HCT116 (cell line): ENCODE measurements at regions not wholly inside any gene's neighbourhood (a gene's known extent, or its start where the extent isn't known, plus 50 kb on each side); places are given as distances from the start of the nearest gene placed in this dataset.

Experiments
- ATAC-seq: fragments of 200-7000 bp; cut with Tn5 transposase; 2 replicates; pipeline ENCODE4 v1.9.1; 2020; ENCODE audit warnings: mild to moderate bottlenecking, moderate library complexity
- BruUV-seq: library from RNA; stranded (reverse); fragments of 400-500 nt; replicated peaks from 2 replicates; lab custom pipeline; 2021; lab: Mats Ljungman, UMichigan
- CTCF ChIA-PET: fragments of 300-600 bp; sonication (Branson Sonifier 250); formaldehyde crosslinking; loops from one replicate; lab custom pipeline; 2021; ENCODE audit warnings: antibody characterized with exemption; lab: Charles Lee
- POLR2A ChIA-PET: fragments of 300-600, 350-600 bp; sonication (Branson Sonifier 250); formaldehyde crosslinking; loops from one replicate; lab custom pipeline; 2021; ENCODE audit warnings: antibody characterized with exemption; lab: Charles Lee
- RAD21 ChIA-PET, 2 experiments: fragments of 300-600 bp; sonication (Branson Sonifier 250); formaldehyde crosslinking; loops; one replicate each; lab custom pipeline; 2023; ENCODE audit warnings: low total read pairs in 2 of 2; ENCODE audit not compliant: uncharacterized antibody in 2 of 2, unreplicated experiment in 2 of 2, low non-redundant PET in 1 of 2; lab: Charles Lee
- DNase-seq: peaks from one replicate; pipeline ENCODE4 v3.0.0-alpha.2; 2010; ENCODE audit warnings: low read depth, low spot score
- H2AFZ ChIP-seq: fragments of 200-600 bp; shearing (Covaris generic), sonication (generic); 2 replicates; pipeline ENCODE4 v1.6.1; 2017; ENCODE audit warnings: low read depth, mixed run types, mixed read lengths, antibody characterized with exemption, low read length; ENCODE audit not compliant: poor library complexity, severe bottlenecking
- H3K27ac ChIP-seq: 2 replicates; pipeline ENCODE4 v1.5.1; 2012; ENCODE audit warnings: low read depth, low read length
- H3K27me3 ChIP-seq: fragments of 200-600 bp; sonication (generic); 2 replicates; pipeline ENCODE4 v1.6.1; 2016; ENCODE audit warnings: mixed run types, low read length, mixed read lengths; ENCODE audit not compliant: insufficient read depth
- H3K36me3 ChIP-seq, 2 experiments: fragments of 200-500 bp in 1 of 2; fragments of 200-600 bp in 1 of 2; sonication (Bioruptor generic) in 1 of 2; sonication (generic) in 1 of 2; 2 replicates each; pipeline versions ENCODE4 v1.5.1 to v1.6.1; 2014 to 2016; ENCODE audit warnings: low read length in 2 of 2, inconsistent platforms in 1 of 2, mixed read lengths in 1 of 2, mixed run types in 1 of 2; ENCODE audit not compliant: insufficient read depth in 2 of 2, control insufficient read depth in 1 of 2
- H3K4me1 ChIP-seq, 2 experiments: fragments of 200-600 bp in 1 of 2; sonication (generic) in 1 of 2; 2 replicates each; pipeline versions ENCODE4 v1.5.1 to v1.6.1; 2012 to 2017; ENCODE audit warnings: low read length in 2 of 2, inconsistent platforms in 1 of 2, mild to moderate bottlenecking in 1 of 2, mixed read lengths in 1 of 2, mixed run types in 1 of 2, moderate library complexity in 1 of 2; ENCODE audit not compliant: insufficient read depth in 2 of 2, control insufficient read depth in 1 of 2
- H3K4me2 ChIP-seq: fragments of 200-600 bp; sonication (generic); 2 replicates; pipeline ENCODE4 v1.6.1; 2017; ENCODE audit warnings: mixed run types, low read length, mixed read lengths
- H3K4me3 ChIP-seq, 2 experiments: fragments of 200-600 bp in 1 of 2; sonication (generic) in 1 of 2; replicated peaks in 1 of 2; 2 replicates each; pipeline ENCODE4 v1.5.1; 2011 to 2016; ENCODE audit warnings: low read length in 2 of 2, control low read depth in 1 of 2, low read depth in 1 of 2, mild to moderate bottlenecking in 1 of 2, mixed read lengths in 1 of 2, mixed run types in 1 of 2
- H3K79me2 ChIP-seq: fragments of 200-600 bp; sonication (generic); 2 replicates; pipeline ENCODE4 v1.6.1; 2017; ENCODE audit warnings: mild to moderate bottlenecking, mixed run types, low read length, moderate library complexity, mixed read lengths; ENCODE audit not compliant: insufficient read depth
- H3K9ac ChIP-seq: fragments of 200-600 bp; sonication (generic); 2 replicates; pipeline ENCODE4 v1.6.1; 2016; ENCODE audit warnings: low read length, mixed read lengths
- H3K9me2 ChIP-seq: fragments of 200-600 bp; sonication (generic), shearing (Covaris generic); 2 replicates; pipeline ENCODE4 v1.6.1; 2017; ENCODE audit warnings: mixed run types, mild to moderate bottlenecking, moderate library complexity; ENCODE audit not compliant: insufficient read depth
- H3K9me3 ChIP-seq, 2 experiments: fragments of 200-500 bp in 1 of 2; fragments of 200-600 bp in 1 of 2; sonication (Bioruptor generic) in 1 of 2; sonication (generic) in 1 of 2; 2 replicates each; pipeline ENCODE4 v1.6.1; 2014 to 2017; ENCODE audit warnings: low read length in 2 of 2, mixed read lengths in 2 of 2, inconsistent platforms in 1 of 2, low read depth in 1 of 2, mild to moderate bottlenecking in 1 of 2, mixed run types in 1 of 2, moderate library complexity in 1 of 2; ENCODE audit not compliant: control insufficient read depth in 1 of 2, insufficient read depth in 1 of 2
- H4K20me1 ChIP-seq: fragments of 200-600 bp; sonication (generic), shearing (Covaris generic); 2 replicates; pipeline ENCODE4 v1.6.1; 2017; ENCODE audit warnings: mixed run types, mild to moderate bottlenecking, moderate library complexity; ENCODE audit not compliant: insufficient read depth
- CEBPB ChIP-seq: IDR thresholded peaks from 2 replicates; pipeline ENCODE4 v1.6.1; 2012; ENCODE audit warnings: low read depth
- EGR1 ChIP-seq: IDR thresholded peaks from 2 replicates; pipeline ENCODE4 v1.6.1; 2012; ENCODE audit warnings: low read depth
- ELF1 ChIP-seq: IDR thresholded peaks from 2 replicates; pipeline ENCODE4 v1.6.1; 2012; ENCODE audit warnings: low read depth, borderline replicate concordance
- EZH2 ChIP-seq: fragments of 200-600 bp; sonication (generic); IDR thresholded peaks from 2 replicates; pipeline ENCODE4 v1.6.1; 2017; ENCODE audit warnings: antibody characterized with exemption, mixed run types
- EZH2phosphoT487 ChIP-seq: fragments of 200-600 bp; IDR thresholded peaks from 2 replicates; pipeline ENCODE4 v1.6.1; 2018; ENCODE audit warnings: antibody characterized with exemption, borderline replicate concordance
- FOSL1 ChIP-seq: IDR thresholded peaks from 2 replicates; pipeline ENCODE4 v1.6.1; 2012; ENCODE audit warnings: low read depth
- POLR2A ChIP-seq: IDR thresholded peaks from 2 replicates; pipeline ENCODE4 v1.7.0; 2011; ENCODE audit warnings: borderline replicate concordance; ENCODE audit not compliant: insufficient read depth, insufficient read length; ENCODE audit errors: extremely low read depth
- RAD21 ChIP-seq: IDR thresholded peaks from 2 replicates; pipeline ENCODE4 v1.6.1; 2012; ENCODE audit warnings: low read depth, mild to moderate bottlenecking
- SIN3A ChIP-seq: IDR thresholded peaks from 2 replicates; pipeline ENCODE4 v1.6.1; 2012; ENCODE audit warnings: low read depth
- SP1 ChIP-seq: IDR thresholded peaks from 2 replicates; pipeline ENCODE4 v1.6.1; 2012; ENCODE audit warnings: low read depth
- SRF ChIP-seq: IDR thresholded peaks from 2 replicates; pipeline ENCODE4 v1.6.1; 2012; ENCODE audit warnings: low read depth
- TCF7L2 ChIP-seq: IDR thresholded peaks from 2 replicates; pipeline ENCODE4 v1.7.0; 2011; ENCODE audit warnings: borderline replicate concordance, inconsistent platforms; ENCODE audit not compliant: insufficient read depth, insufficient read length; ENCODE audit errors: extremely low read depth
- ZFX ChIP-seq: fragments of 450-650 bp; IDR thresholded peaks from 2 replicates; pipeline ENCODE4 v1.6.1; 2017
- ZNF274 ChIP-seq: fragments of 200-500 bp; sonication (Bioruptor generic); IDR thresholded peaks from 2 replicates; pipeline ENCODE4 v1.6.1; 2014; ENCODE audit warnings: mild to moderate bottlenecking, low read depth, low read length, inconsistent platforms
- intact Hi-C: fragments of 100-400 bp; cut with micrococcal nuclease; formaldehyde crosslinking; loops from 2 replicates; pipeline ENCODE4 v1.10.0; 2022
- TF ChIP-seq, protein P1 (sequence below), 3 experiments: fragments of 200-600 bp in 1 of 3; sonication (generic) in 1 of 3; IDR thresholded peaks in 2 of 3; conservative IDR thresholded peaks in 1 of 3; 2 replicates each; pipeline ENCODE4 v1.5.1; 2012 to 2017; ENCODE audit warnings: low read depth in 2 of 3, low read length in 2 of 3, antibody characterized with exemption in 1 of 3, borderline replicate concordance in 1 of 3, control low read depth in 1 of 3, mild to moderate bottlenecking in 1 of 3, mixed read lengths in 1 of 3, mixed run types in 1 of 3, moderate library complexity in 1 of 3; ENCODE audit not compliant: insufficient read depth in 1 of 3
- TF ChIP-seq, protein P2 (sequence below): IDR thresholded peaks from 2 replicates; pipeline ENCODE4 v1.6.1; 2012
- TF ChIP-seq, protein P3 (sequence below): IDR thresholded peaks from 2 replicates; pipeline ENCODE4 v1.6.1; 2011; ENCODE audit warnings: mild to moderate bottlenecking, low read length, moderate library complexity; ENCODE audit not compliant: insufficient replicate concordance; ENCODE audit errors: extremely low read depth
- TF ChIP-seq, protein P4 (sequence below): IDR thresholded peaks from 2 replicates; pipeline ENCODE4 v1.6.1; 2012; ENCODE audit warnings: low read depth
- TF ChIP-seq, protein P5 (sequence below): IDR thresholded peaks from 2 replicates; pipeline ENCODE4 v1.6.1; 2012

DNA sequence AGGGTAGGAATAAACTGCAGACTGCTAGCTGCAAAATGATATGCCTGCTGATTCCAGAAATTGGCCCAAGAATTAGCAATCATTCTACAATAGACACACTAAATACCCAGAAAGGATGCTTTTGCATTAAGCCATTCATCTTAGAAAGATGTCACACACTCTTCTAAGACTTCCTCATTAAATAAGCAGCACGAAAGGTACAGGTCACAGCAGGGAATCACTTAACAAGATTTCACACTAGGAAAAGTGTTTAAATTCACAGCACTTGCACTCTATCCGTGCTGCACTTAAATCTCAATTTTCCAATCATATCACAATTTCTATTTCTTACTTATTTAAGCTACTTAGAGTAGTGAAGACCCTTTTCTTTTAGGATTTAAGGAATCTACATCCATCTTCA is 372.8 kb upstream of the CBLB start:
- TF ChIP-seq, protein P1, sequence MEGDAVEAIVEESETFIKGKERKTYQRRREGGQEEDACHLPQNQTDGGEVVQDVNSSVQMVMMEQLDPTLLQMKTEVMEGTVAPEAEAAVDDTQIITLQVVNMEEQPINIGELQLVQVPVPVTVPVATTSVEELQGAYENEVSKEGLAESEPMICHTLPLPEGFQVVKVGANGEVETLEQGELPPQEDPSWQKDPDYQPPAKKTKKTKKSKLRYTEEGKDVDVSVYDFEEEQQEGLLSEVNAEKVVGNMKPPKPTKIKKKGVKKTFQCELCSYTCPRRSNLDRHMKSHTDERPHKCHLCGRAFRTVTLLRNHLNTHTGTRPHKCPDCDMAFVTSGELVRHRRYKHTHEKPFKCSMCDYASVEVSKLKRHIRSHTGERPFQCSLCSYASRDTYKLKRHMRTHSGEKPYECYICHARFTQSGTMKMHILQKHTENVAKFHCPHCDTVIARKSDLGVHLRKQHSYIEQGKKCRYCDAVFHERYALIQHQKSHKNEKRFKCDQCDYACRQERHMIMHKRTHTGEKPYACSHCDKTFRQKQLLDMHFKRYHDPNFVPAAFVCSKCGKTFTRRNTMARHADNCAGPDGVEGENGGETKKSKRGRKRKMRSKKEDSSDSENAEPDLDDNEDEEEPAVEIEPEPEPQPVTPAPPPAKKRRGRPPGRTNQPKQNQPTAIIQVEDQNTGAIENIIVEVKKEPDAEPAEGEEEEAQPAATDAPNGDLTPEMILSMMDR (IDR thresholded peaks at IDR 0.05 in 2 of 3, conservative IDR thresholded peaks at IDR 0.05 in 1 of 3; ENCODE audit: borderline replicate concordance in 1 of 3, insufficient read depth in 1 of 3, low read depth in 2 of 3, low read length in 2 of 3), result no peak
- TF ChIP-seq SIN3A (no peak), ELF1 (no peak), POLR2A (no peak), EZH2 (no peak), SRF (no peak), RAD21 (no peak), TCF7L2 (no peak), EZH2phosphoT487 (no peak), SP1 (no peak), FOSL1 (no peak), ZFX (no peak), ZNF274 (no peak), EGR1 (no peak), CEBPB (no peak)
- TF ChIP-seq, protein P2, sequence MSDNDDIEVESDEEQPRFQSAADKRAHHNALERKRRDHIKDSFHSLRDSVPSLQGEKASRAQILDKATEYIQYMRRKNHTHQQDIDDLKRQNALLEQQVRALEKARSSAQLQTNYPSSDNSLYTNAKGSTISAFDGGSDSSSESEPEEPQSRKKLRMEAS, result no peak
- TF ChIP-seq, protein P3, sequence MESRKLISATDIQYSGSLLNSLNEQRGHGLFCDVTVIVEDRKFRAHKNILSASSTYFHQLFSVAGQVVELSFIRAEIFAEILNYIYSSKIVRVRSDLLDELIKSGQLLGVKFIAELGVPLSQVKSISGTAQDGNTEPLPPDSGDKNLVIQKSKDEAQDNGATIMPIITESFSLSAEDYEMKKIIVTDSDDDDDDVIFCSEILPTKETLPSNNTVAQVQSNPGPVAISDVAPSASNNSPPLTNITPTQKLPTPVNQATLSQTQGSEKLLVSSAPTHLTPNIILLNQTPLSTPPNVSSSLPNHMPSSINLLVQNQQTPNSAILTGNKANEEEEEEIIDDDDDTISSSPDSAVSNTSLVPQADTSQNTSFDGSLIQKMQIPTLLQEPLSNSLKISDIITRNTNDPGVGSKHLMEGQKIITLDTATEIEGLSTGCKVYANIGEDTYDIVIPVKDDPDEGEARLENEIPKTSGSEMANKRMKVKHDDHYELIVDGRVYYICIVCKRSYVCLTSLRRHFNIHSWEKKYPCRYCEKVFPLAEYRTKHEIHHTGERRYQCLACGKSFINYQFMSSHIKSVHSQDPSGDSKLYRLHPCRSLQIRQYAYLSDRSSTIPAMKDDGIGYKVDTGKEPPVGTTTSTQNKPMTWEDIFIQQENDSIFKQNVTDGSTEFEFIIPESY, result no peak
- TF ChIP-seq, protein P4, sequence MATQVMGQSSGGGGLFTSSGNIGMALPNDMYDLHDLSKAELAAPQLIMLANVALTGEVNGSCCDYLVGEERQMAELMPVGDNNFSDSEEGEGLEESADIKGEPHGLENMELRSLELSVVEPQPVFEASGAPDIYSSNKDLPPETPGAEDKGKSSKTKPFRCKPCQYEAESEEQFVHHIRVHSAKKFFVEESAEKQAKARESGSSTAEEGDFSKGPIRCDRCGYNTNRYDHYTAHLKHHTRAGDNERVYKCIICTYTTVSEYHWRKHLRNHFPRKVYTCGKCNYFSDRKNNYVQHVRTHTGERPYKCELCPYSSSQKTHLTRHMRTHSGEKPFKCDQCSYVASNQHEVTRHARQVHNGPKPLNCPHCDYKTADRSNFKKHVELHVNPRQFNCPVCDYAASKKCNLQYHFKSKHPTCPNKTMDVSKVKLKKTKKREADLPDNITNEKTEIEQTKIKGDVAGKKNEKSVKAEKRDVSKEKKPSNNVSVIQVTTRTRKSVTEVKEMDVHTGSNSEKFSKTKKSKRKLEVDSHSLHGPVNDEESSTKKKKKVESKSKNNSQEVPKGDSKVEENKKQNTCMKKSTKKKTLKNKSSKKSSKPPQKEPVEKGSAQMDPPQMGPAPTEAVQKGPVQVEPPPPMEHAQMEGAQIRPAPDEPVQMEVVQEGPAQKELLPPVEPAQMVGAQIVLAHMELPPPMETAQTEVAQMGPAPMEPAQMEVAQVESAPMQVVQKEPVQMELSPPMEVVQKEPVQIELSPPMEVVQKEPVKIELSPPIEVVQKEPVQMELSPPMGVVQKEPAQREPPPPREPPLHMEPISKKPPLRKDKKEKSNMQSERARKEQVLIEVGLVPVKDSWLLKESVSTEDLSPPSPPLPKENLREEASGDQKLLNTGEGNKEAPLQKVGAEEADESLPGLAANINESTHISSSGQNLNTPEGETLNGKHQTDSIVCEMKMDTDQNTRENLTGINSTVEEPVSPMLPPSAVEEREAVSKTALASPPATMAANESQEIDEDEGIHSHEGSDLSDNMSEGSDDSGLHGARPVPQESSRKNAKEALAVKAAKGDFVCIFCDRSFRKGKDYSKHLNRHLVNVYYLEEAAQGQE, result no peak
- TF ChIP-seq, protein P5, sequence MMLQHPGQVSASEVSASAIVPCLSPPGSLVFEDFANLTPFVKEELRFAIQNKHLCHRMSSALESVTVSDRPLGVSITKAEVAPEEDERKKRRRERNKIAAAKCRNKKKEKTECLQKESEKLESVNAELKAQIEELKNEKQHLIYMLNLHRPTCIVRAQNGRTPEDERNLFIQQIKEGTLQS, result no peak
- Histone ChIP-seq H3K4me3 (no peak overlapping the region), H2AFZ (no peak overlapping the region), H3K27me3 (no peaks in the 10 kb centered on the region), H3K9ac (no peak overlapping the region), H3K36me3 (no peaks in the 10 kb centered on the region), H3K9me2 (no peaks in the 10 kb centered on the region), H3K9me3 (no peaks in the 10 kb centered on the region), H3K4me2 (no peak overlapping the region), H4K20me1 (no peaks in the 10 kb centered on the region), H3K27ac (no peak overlapping the region), H3K79me2 (no peaks in the 10 kb centered on the region), H3K4me1 (no peaks in the 10 kb centered on the region)
- DNase-seq (no peak), ATAC-seq (no peak)
- RAD21 ChIA-PET, result no interaction called here
- intact Hi-C loops, result no loop called here
- POLR2A ChIA-PET, result no interaction called here
- CTCF ChIA-PET, result no interaction called here
- no TSS peak for BruUV-seq
